Peyer's patch (tissue), 4 donors: ENCODE measurements at regions not wholly inside any gene's neighbourhood (a gene's known extent, or its start where the extent isn't known, plus 50 kb on each side); places are given as distances from the start of the nearest gene placed in this dataset.
"Not testable (repeated sequence)": the region's sequence is repeated elsewhere in the genome, so short reads cannot be mapped to it uniquely, and the experiment has no call there.

ENCODE experiments used
- DNase-seq, 3 donors: peaks; one replicate each; pipeline ENCODE4 v3.0.0-alpha.2; 2017 to 2019
- H3K27ac ChIP-seq, 4 donors: fragments of 200-600 bp; sonication (generic); one replicate each; pipeline ENCODE4 v1.5.1; 2016 to 2019
- H3K27me3 ChIP-seq, 2 donors: fragments of 200-600 bp; sonication (generic); one replicate each; pipeline ENCODE4 v1.5.1; 2019
- H3K36me3 ChIP-seq, 3 donors: fragments of 200-600 bp; sonication (generic); one replicate each; pipeline ENCODE4 v1.5.1; 2016 to 2019
- H3K4me1 ChIP-seq, 4 donors: fragments of 200-600 bp; sonication (generic); one replicate each; pipeline ENCODE4 v1.5.1; 2016 to 2019
- H3K4me3 ChIP-seq, 4 donors: fragments of 200-600 bp; sonication (generic); 1 replicate in 3 of 4; 2 replicates in 1 of 4; pipeline ENCODE4 v1.5.1; 2016 to 2019; ENCODE audit warnings: mild to moderate bottlenecking in 1 of 4
- H3K9me3 ChIP-seq, 4 donors: fragments of 200-600 bp; sonication (generic); one replicate each; pipeline ENCODE4 v1.5.1; 2016 to 2019; ENCODE audit warnings: mild to moderate bottlenecking in 1 of 4
- CTCF ChIP-seq, 6 experiments: fragments of 450-650 bp in 4 of 6; fragments of 200-600 bp in 2 of 6; sonication (generic) in 1 of 6; IDR thresholded peaks; one replicate each; pipeline ENCODE4 v1.5.1; 2017 to 2019; ENCODE audit warnings: antibody characterized with exemption in 6 of 6, mild to moderate bottlenecking in 3 of 6, moderate library complexity in 1 of 6
- POLR2A ChIP-seq, 2 donors: fragments of 450-650 bp; IDR thresholded peaks; one replicate each; pipeline ENCODE4 v1.5.1; 2017; ENCODE audit warnings: antibody characterized with exemption in 2 of 2, mild to moderate bottlenecking in 2 of 2, moderate library complexity in 2 of 2

- no peak overlapping the region for H3K27ac ChIP-seq
- no peak overlapping the region for H3K4me3 ChIP-seq
- no peaks in the 10 kb centered on the region for H3K9me3 ChIP-seq
- no peaks in the 10 kb centered on the region for H3K27me3 ChIP-seq
- DNase-seq = no peak
- H3K4me1 ChIP-seq = no peaks in the 10 kb centered on the region
- no peaks in the 10 kb centered on the region for H3K36me3 ChIP-seq
- no peak for TF ChIP-seq CTCF (IDR thresholded peaks at IDR 0.05)
- no peak for TF ChIP-seq POLR2A (IDR thresholded peaks at IDR 0.05)
Observed at GRCh38 chr5:57429513-57430120, 53.0 kb downstream of the ACTBL2 start.

- DNase-seq, H3K4me1 ChIP-seq, H3K27me3 ChIP-seq, H3K27ac ChIP-seq, H3K4me3 ChIP-seq, H3K36me3 ChIP-seq, H3K9me3 ChIP-seq: not testable (repeated sequence)
Observed at GRCh38 chr5:57429021-57429420, 53.6 kb downstream of the ACTBL2 start.

GRCh38 chr5:57422993-57423392 lies 59.6 kb downstream of the ACTBL2 start:
- H3K36me3 ChIP-seq = no peaks in the 10 kb centered on the region
- no peak for DNase-seq
- no peak overlapping the region for H3K4me3 ChIP-seq
- TF ChIP-seq POLR2A (IDR thresholded peaks at IDR 0.05) = no peak
- H3K9me3 ChIP-seq = no peaks in the 10 kb centered on the region
- H3K4me1 ChIP-seq = no peaks in the 10 kb centered on the region
- no peak overlapping the region for H3K27ac ChIP-seq
- no peaks in the 10 kb centered on the region for H3K27me3 ChIP-seq

GRCh38 chr5:57422341-57422740 lies 60.3 kb downstream of the ACTBL2 start:
- DNase-seq = no peak
- H3K27me3 ChIP-seq = no peaks in the 10 kb centered on the region
- H3K4me1 ChIP-seq = no peaks in the 10 kb centered on the region
- no peaks in the 10 kb centered on the region for H3K36me3 ChIP-seq
- no peaks in the 10 kb centered on the region for H3K9me3 ChIP-seq
- H3K4me3 ChIP-seq = no peak overlapping the region
- TF ChIP-seq POLR2A (IDR thresholded peaks at IDR 0.05) (no peak), CTCF (IDR thresholded peaks at IDR 0.05) (no peak)
- H3K27ac ChIP-seq = no peak overlapping the region

- DNase-seq = no peak
- Histone ChIP-seq H3K27ac (no peak overlapping the region), H3K4me3 (no peak overlapping the region), H3K4me1 (no peaks in the 10 kb centered on the region), H3K27me3 (no peaks in the 10 kb centered on the region), H3K36me3 (no peaks in the 10 kb centered on the region), H3K9me3 (no peaks in the 10 kb centered on the region)
- TF ChIP-seq POLR2A (IDR thresholded peaks at IDR 0.05) = no peak
- no peak for TF ChIP-seq CTCF (IDR thresholded peaks at IDR 0.05)
Observed at GRCh38 chr5:57420801-57421200, 61.8 kb downstream of the ACTBL2 start.

GRCh38 chr5:57417971-57418370 lies 64.6 kb downstream of the ACTBL2 start:
- no peak overlapping the region for H3K4me3 ChIP-seq
- no peaks in the 10 kb centered on the region for H3K36me3 ChIP-seq
- no peak overlapping the region for H3K27ac ChIP-seq
- no peaks in the 10 kb centered on the region for H3K27me3 ChIP-seq
- no peaks in the 10 kb centered on the region for H3K9me3 ChIP-seq
- DNase-seq = no peak
- TF ChIP-seq CTCF (IDR thresholded peaks at IDR 0.05) (no peak), POLR2A (IDR thresholded peaks at IDR 0.05) (no peak)
- no peaks in the 10 kb centered on the region for H3K4me1 ChIP-seq

- H3K36me3 ChIP-seq = no peaks in the 10 kb centered on the region
- TF ChIP-seq POLR2A (IDR thresholded peaks at IDR 0.05) (no peak), CTCF (IDR thresholded peaks at IDR 0.05) (no peak)
- no peaks in the 10 kb centered on the region for H3K4me1 ChIP-seq
- H3K4me3 ChIP-seq = no peak overlapping the region
- no peaks in the 10 kb centered on the region for H3K27me3 ChIP-seq
- DNase-seq = no peak
- no peak overlapping the region for H3K27ac ChIP-seq
- H3K9me3 ChIP-seq = no peaks in the 10 kb centered on the region
Observed at GRCh38 chr5:57417320-57417719, 65.3 kb downstream of the ACTBL2 start.
